Mesenchymal stem cell (in vitro differentiated cells and primary cell): ENCODE measurements at regions not wholly inside any gene's neighbourhood (a gene's known extent, or its start where the extent isn't known, plus 50 kb on each side); places are given as distances from the start of the nearest gene placed in this dataset.
A peak's percentile ranks its signal among the peaks of the same experiment; 100 is the strongest.

Experiments
- DNase-seq: peaks from one replicate; pipeline ENCODE4 v3.0.0-alpha.2; 2013
- H2AFZ ChIP-seq: one replicate; pipeline ENCODE4 v1.6.1; 2013; ENCODE audit warnings: low read depth, mild to moderate bottlenecking, control low read depth, inconsistent platforms, low read length, moderate library complexity
- H2AK5ac ChIP-seq: 2 replicates; pipeline ENCODE4 v1.6.1; 2013; ENCODE audit warnings: low read length, moderate library complexity, mild to moderate bottlenecking, inconsistent platforms; ENCODE audit not compliant: severe bottlenecking
- H2BK120ac ChIP-seq: one replicate; pipeline ENCODE4 v1.6.1; 2013; ENCODE audit warnings: low read depth, mild to moderate bottlenecking, inconsistent platforms, low read length, moderate library complexity
- H2BK12ac ChIP-seq, 2 experiments: one replicate each; pipeline ENCODE4 v1.6.1; 2013; ENCODE audit warnings: inconsistent platforms in 2 of 2, low read length in 2 of 2, mild to moderate bottlenecking in 2 of 2, moderate library complexity in 2 of 2, control low read depth in 1 of 2
- H2BK15ac ChIP-seq: one replicate; pipeline ENCODE4 v1.6.1; 2013; ENCODE audit warnings: mild to moderate bottlenecking, low read depth, inconsistent platforms; ENCODE audit not compliant: poor library complexity, severe bottlenecking
- H2BK5ac ChIP-seq: 2 replicates; pipeline ENCODE4 v1.6.1; 2013; ENCODE audit warnings: low read depth, mild to moderate bottlenecking, low read length, control low read depth, inconsistent platforms; ENCODE audit not compliant: poor library complexity, severe bottlenecking
- H3K14ac ChIP-seq, 2 experiments: one replicate each; pipeline ENCODE4 v1.6.1; 2013; ENCODE audit warnings: inconsistent platforms in 2 of 2, low read length in 2 of 2, control low read depth in 1 of 2, mild to moderate bottlenecking in 1 of 2, moderate library complexity in 1 of 2
- H3K18ac ChIP-seq, 2 experiments: one replicate each; pipeline ENCODE4 v1.6.1; 2013; ENCODE audit warnings: inconsistent platforms in 2 of 2, low read length in 2 of 2, control low read depth in 1 of 2, low read depth in 1 of 2, mild to moderate bottlenecking in 1 of 2
- H3K23ac ChIP-seq, 2 experiments: one replicate each; pipeline ENCODE4 v1.6.1; 2013; ENCODE audit warnings: inconsistent platforms in 2 of 2, low read length in 2 of 2, mild to moderate bottlenecking in 2 of 2, moderate library complexity in 2 of 2, control low read depth in 1 of 2
- H3K27ac ChIP-seq: 2 replicates; pipeline ENCODE4 v1.5.1; 2013; ENCODE audit warnings: mild to moderate bottlenecking, moderate library complexity, low read length, control low read depth, inconsistent platforms; ENCODE audit not compliant: poor library complexity, severe bottlenecking
- H3K27me3 ChIP-seq, 2 experiments: 2 replicates each; pipeline versions ENCODE4 v1.6.1 to v1.7.0; 2013; ENCODE audit warnings: low read length in 2 of 2, mild to moderate bottlenecking in 2 of 2, moderate library complexity in 2 of 2, control low read depth in 1 of 2, inconsistent platforms in 1 of 2; ENCODE audit not compliant: control insufficient read depth in 1 of 2, insufficient read depth in 1 of 2
- H3K36me3 ChIP-seq, 2 experiments: 2 replicates each; pipeline versions ENCODE4 v1.6.1 to v1.7.0; 2013; ENCODE audit warnings: low read length in 2 of 2, control low read depth in 1 of 2, inconsistent platforms in 1 of 2, low read depth in 1 of 2, mild to moderate bottlenecking in 1 of 2; ENCODE audit not compliant: insufficient read depth in 2 of 2, control insufficient read depth in 1 of 2
- H3K4ac ChIP-seq, 2 experiments: one replicate each; pipeline ENCODE4 v1.6.1; 2013; ENCODE audit warnings: inconsistent platforms in 2 of 2, low read length in 2 of 2, mild to moderate bottlenecking in 2 of 2, moderate library complexity in 2 of 2, control low read depth in 1 of 2, low read depth in 1 of 2
- H3K4me1 ChIP-seq: 2 replicates; pipeline ENCODE4 v1.6.1; 2013; ENCODE audit warnings: low read depth, low read length, control low read depth; ENCODE audit not compliant: control insufficient read depth, insufficient read depth
- H3K4me2 ChIP-seq: 2 replicates; pipeline ENCODE4 v1.6.1; 2013; ENCODE audit warnings: low read length, mild to moderate bottlenecking, inconsistent platforms; ENCODE audit not compliant: poor library complexity, severe bottlenecking
- H3K4me3 ChIP-seq, 2 experiments: 2 replicates each; pipeline versions ENCODE4 v1.5.1 to v1.7.0; 2013; ENCODE audit warnings: low read length in 2 of 2, mild to moderate bottlenecking in 2 of 2, control low read depth in 1 of 2, low read depth in 1 of 2; ENCODE audit not compliant: insufficient read depth in 1 of 2
- H3K79me1 ChIP-seq: replicated peaks from 2 replicates; pipeline ENCODE4 v1.6.1; 2013; ENCODE audit warnings: mild to moderate bottlenecking, control low read depth, low read length, inconsistent platforms; ENCODE audit not compliant: poor library complexity, severe bottlenecking
- H3K9ac ChIP-seq: 2 replicates; pipeline ENCODE4 v1.7.0; 2013; ENCODE audit warnings: mild to moderate bottlenecking, low read length, moderate library complexity
- H3K9me3 ChIP-seq: 2 replicates; pipeline ENCODE4 v1.7.0; 2013; ENCODE audit warnings: mild to moderate bottlenecking, low read length; ENCODE audit not compliant: control insufficient read depth
- H4K8ac ChIP-seq: one replicate; pipeline ENCODE4 v1.6.1; 2013; ENCODE audit warnings: inconsistent platforms, mild to moderate bottlenecking, low read length, moderate library complexity
- H4K91ac ChIP-seq: one replicate; pipeline ENCODE4 v1.6.1; 2013; ENCODE audit warnings: mild to moderate bottlenecking, low read length, inconsistent platforms
- WGBS: methylation state at CpG from one replicate; pipeline ENCODE4 v1.1.7; 2013; ENCODE audit warnings: mixed read lengths; 5-methylcytosine and 5-hydroxymethylcytosine counted together

- H2BK12ac ChIP-seq: no peak overlapping the region
- WGBS: 58% methylated on average over 1 of the region's 1 CpG
- no peaks in the 10 kb centered on the region for H3K36me3 ChIP-seq
- H2BK120ac ChIP-seq: no peak overlapping the region
- no peaks in the 10 kb centered on the region for H3K79me1 ChIP-seq
- H3K14ac ChIP-seq: no peak overlapping the region
- no peak overlapping the region for H3K4ac ChIP-seq
- H3K27me3 ChIP-seq: no peaks in the 10 kb centered on the region
- H4K8ac ChIP-seq: no peak overlapping the region
- no peak overlapping the region for H3K9ac ChIP-seq
- H2BK5ac ChIP-seq: no peak overlapping the region
- H3K4me1 ChIP-seq: no peaks in the 10 kb centered on the region
- H3K27ac ChIP-seq: no peak overlapping the region
- no peak overlapping the region for H2BK15ac ChIP-seq
- no peaks in the 10 kb centered on the region for H3K9me3 ChIP-seq
- no peak overlapping the region for H2AK5ac ChIP-seq
- no peak overlapping the region for H3K4me3 ChIP-seq
- H3K23ac ChIP-seq: no peak overlapping the region
- H2AFZ ChIP-seq: no peak overlapping the region
- H4K91ac ChIP-seq: no peak overlapping the region
- DNase-seq: peak; percentile 31
- no peak overlapping the region for H3K4me2 ChIP-seq
- no peak overlapping the region for H3K18ac ChIP-seq
Measured at GRCh38 chr4:11805842-11806241, 377.1 kb upstream of the HS3ST1 start.

- Histone ChIP-seq H4K91ac (no peak overlapping the region), H3K9me3 (no peaks in the 10 kb centered on the region), H2BK15ac (no peak overlapping the region), H4K8ac (no peak overlapping the region), H3K9ac (no peak overlapping the region), H3K79me1 (no peaks in the 10 kb centered on the region), H2BK120ac (no peak overlapping the region), H3K36me3 (no peaks in the 10 kb centered on the region), H3K14ac (no peak overlapping the region), H3K4me2 (no peak overlapping the region), H3K27me3 (no peaks in the 10 kb centered on the region), H3K4me3 (no peak overlapping the region), H3K23ac (no peak overlapping the region), H3K4ac (no peak overlapping the region), H2AFZ (no peak overlapping the region), H3K18ac (no peak overlapping the region), H2BK5ac (no peak overlapping the region), H2BK12ac (no peak overlapping the region), H3K4me1 (no peaks in the 10 kb centered on the region), H3K27ac (no peak overlapping the region), H2AK5ac (no peak overlapping the region)
- WGBS: 61% methylated on average over 2 of the region's 7 CpGs
- no peak for DNase-seq
Measured at GRCh38 chr4:11801466-11802446, 373.1 kb upstream of the HS3ST1 start.

- no peak overlapping the region for H3K23ac ChIP-seq
- no peak overlapping the region for H2BK15ac ChIP-seq
- no peak overlapping the region for H3K4me3 ChIP-seq
- H4K8ac ChIP-seq: no peak overlapping the region
- H2BK5ac ChIP-seq: no peak overlapping the region
- no peak overlapping the region for H3K4me2 ChIP-seq
- H3K9me3 ChIP-seq: no peaks in the 10 kb centered on the region
- H2AK5ac ChIP-seq: no peak overlapping the region
- H3K9ac ChIP-seq: no peak overlapping the region
- H2AFZ ChIP-seq: no peak overlapping the region
- H3K27me3 ChIP-seq: no peaks in the 10 kb centered on the region
- H3K36me3 ChIP-seq: no peaks in the 10 kb centered on the region
- no peak overlapping the region for H4K91ac ChIP-seq
- H3K14ac ChIP-seq: no peak overlapping the region
- no peaks in the 10 kb centered on the region for H3K79me1 ChIP-seq
- H3K4ac ChIP-seq: no peak overlapping the region
- no peak overlapping the region for H3K18ac ChIP-seq
- 75% methylated on average over 1 of the region's 1 CpG for WGBS
- H2BK120ac ChIP-seq: no peak overlapping the region
- H2BK12ac ChIP-seq: no peak overlapping the region
- no peaks in the 10 kb centered on the region for H3K4me1 ChIP-seq
- H3K27ac ChIP-seq: no peak overlapping the region
- no peak for DNase-seq
Measured at GRCh38 chr4:11799196-11799595, 370.5 kb upstream of the HS3ST1 start.

- Histone ChIP-seq H3K9me3 (no peaks in the 10 kb centered on the region), H2BK120ac (no peak overlapping the region), H4K91ac (no peak overlapping the region), H3K4me1 (no peaks in the 10 kb centered on the region), H3K36me3 (no peaks in the 10 kb centered on the region), H3K18ac (no peak overlapping the region), H3K27me3 (no peaks in the 10 kb centered on the region), H3K14ac (no peak overlapping the region), H3K27ac (no peak overlapping the region), H3K4me2 (no peak overlapping the region), H3K23ac (no peak overlapping the region), H3K79me1 (no peaks in the 10 kb centered on the region), H3K4ac (no peak overlapping the region), H2AFZ (no peak overlapping the region), H2BK5ac (no peak overlapping the region), H2BK15ac (no peak overlapping the region), H2BK12ac (no peak overlapping the region), H2AK5ac (no peak overlapping the region), H3K9ac (no peak overlapping the region), H3K4me3 (no peak overlapping the region), H4K8ac (no peak overlapping the region)
- 74% methylated on average over 2 of the region's 3 CpGs for WGBS
- DNase-seq: no peak
Measured at GRCh38 chr4:11791797-11792196, 363.1 kb upstream of the HS3ST1 start.
